HG02884 (cell line): ENCODE measurements at regions not wholly inside any gene's neighbourhood (a gene's known extent, or its start where the extent isn't known, plus 50 kb on each side); places are given as distances from the start of the nearest gene placed in this dataset.
"Not testable (repeated sequence)": the region's sequence is repeated elsewhere in the genome, so short reads cannot be mapped to it uniquely, and the experiment has no call there.

Experiments used
- ATAC-seq: cut with Tn5 transposase; IDR thresholded peaks from one replicate; pipeline ENCODE4 v1.9.1; 2021; ENCODE audit warnings: mild to moderate bottlenecking, moderate library complexity; ENCODE audit not compliant: unreplicated experiment

- no peak for ATAC-seq
These were observed 57.0 kb downstream of the PCDH20 start for GRCh38 chr13:61358599-61358998.

- no peak for ATAC-seq
These were observed 65.3 kb downstream of the PCDH20 start for GRCh38 chr13:61350341-61350740.

- ATAC-seq: no peak
These were observed 76.5 kb downstream of the PCDH20 start for GRCh38 chr13:61339054-61339621.

- no peak for ATAC-seq
These were observed 99.0 kb downstream of the PCDH20 start for GRCh38 chr13:61316647-61317046.

GRCh38 chr13:61294467-61295191 is 121.0 kb downstream of the PCDH20 start:
- no peak for ATAC-seq

- no peak for ATAC-seq
These were observed 129.4 kb downstream of the PCDH20 start for GRCh38 chr13:61286148-61286745.

- no peak for ATAC-seq
These were observed 137.9 kb downstream of the PCDH20 start for GRCh38 chr13:61277586-61278276.

GRCh38 chr13:61277088-61277487 is 138.6 kb downstream of the PCDH20 start:
- no peak for ATAC-seq

GRCh38 chr13:61276401-61276800 is 139.2 kb downstream of the PCDH20 start:
- ATAC-seq: no peak

GRCh38 chr13:61275736-61276135 is 139.9 kb downstream of the PCDH20 start:
- ATAC-seq: no peak

GRCh38 chr13:61275251-61275650 is 140.4 kb downstream of the PCDH20 start:
- no peak for ATAC-seq

- ATAC-seq: not testable (repeated sequence)
These were observed 148.8 kb downstream of the PCDH20 start for GRCh38 chr13:61266896-61267295.

- ATAC-seq: no peak
These were observed 153.7 kb downstream of the PCDH20 start for GRCh38 chr13:61261746-61262472.

GRCh38 chr13:61258185-61258584 is 157.5 kb downstream of the PCDH20 start:
- no peak for ATAC-seq

GRCh38 chr13:61255040-61255796 is 160.4 kb downstream of the PCDH20 start:
- no peak for ATAC-seq

- peak; percentile 63 for ATAC-seq
These were observed 162.4 kb downstream of the PCDH20 start for GRCh38 chr13:61253105-61253877.

- ATAC-seq: no peak
These were observed 163.4 kb downstream of the PCDH20 start for GRCh38 chr13:61252213-61252612.

GRCh38 chr13:61247149-61247936 is 168.3 kb downstream of the PCDH20 start:
- peak; percentile 66 for ATAC-seq

- ATAC-seq: no peak
These were observed 169.3 kb downstream of the PCDH20 start for GRCh38 chr13:61246351-61246750.
